HL-60/S4 treated with phorbol 12-myristate 13-acetate at 8.2 ng/mL for 4 days and 3 days (cell line): ENCODE measurements at regions not wholly inside any gene's neighbourhood (a gene's known extent, or its start where the extent isn't known, plus 50 kb on each side); places are given as distances from the start of the nearest gene placed in this dataset.
"Not testable (repeated sequence)": the region's sequence is repeated elsewhere in the genome, so short reads cannot be mapped to it uniquely, and the experiment has no call there.

ENCODE experiments used
- in situ Hi-C: fragments of 300-500 bp; cut with MboI; formaldehyde crosslinking; loops from 2 replicates; pipeline ENCODE4 v1.15.0; 2022; ENCODE audit warnings: low sequenced_read_pairs

GRCh38 chr6:142631517-142632385 lies 313.2 kb downstream of the HIVEP2 start:
- in situ Hi-C loops = no loop called here

- in situ Hi-C loops = no loop called here
These were observed 311.7 kb downstream of the HIVEP2 start for GRCh38 chr6:142633317-142633716.

GRCh38 chr6:142635130-142635529 lies 309.8 kb downstream of the HIVEP2 start:
- in situ Hi-C loops = no loop called here

- in situ Hi-C loops = no loop called here
These were observed 307.2 kb downstream of the HIVEP2 start for GRCh38 chr6:142637624-142638351.

- in situ Hi-C loops = no loop called here
These were observed 302.3 kb downstream of the HIVEP2 start for GRCh38 chr6:142642651-142643050.

- in situ Hi-C loops = no loop called here
These were observed 300.1 kb downstream of the HIVEP2 start for GRCh38 chr6:142644866-142645265.

- in situ Hi-C loops = no loop called here
These were observed 299.3 kb downstream of the HIVEP2 start for GRCh38 chr6:142645663-142646062.

- in situ Hi-C loops = no loop called here
These were observed 297.4 kb downstream of the HIVEP2 start for GRCh38 chr6:142647449-142648035.

- in situ Hi-C loops = no loop called here
These were observed 296.9 kb downstream of the HIVEP2 start for GRCh38 chr6:142648036-142648451.

- in situ Hi-C loops = no loop called here
These were observed 296.4 kb downstream of the HIVEP2 start for GRCh38 chr6:142648526-142648925.

GRCh38 chr6:142649438-142650234 lies 295.3 kb downstream of the HIVEP2 start:
- in situ Hi-C loops = not testable (repeated sequence)

GRCh38 chr6:142651384-142651783 lies 293.6 kb downstream of the HIVEP2 start:
- in situ Hi-C loops = no loop called here

GRCh38 chr6:142653710-142654420 lies 291.1 kb downstream of the HIVEP2 start:
- in situ Hi-C loops = no loop called here

GRCh38 chr6:142659661-142660060 lies 285.3 kb downstream of the HIVEP2 start:
- in situ Hi-C loops = no loop called here

GRCh38 chr6:142665393-142665792 lies 279.6 kb downstream of the HIVEP2 start:
- in situ Hi-C loops = no loop called here

GRCh38 chr6:142666599-142667185 lies 278.3 kb downstream of the HIVEP2 start:
- in situ Hi-C loops = no loop called here

- in situ Hi-C loops = no loop called here
These were observed 275.3 kb downstream of the HIVEP2 start for GRCh38 chr6:142669471-142670351.

GRCh38 chr6:142671791-142672190 lies 273.2 kb downstream of the HIVEP2 start:
- in situ Hi-C loops = no loop called here

GRCh38 chr6:142675517-142675916 lies 269.5 kb downstream of the HIVEP2 start:
- in situ Hi-C loops = no loop called here
